GM12878 (cell line): ENCODE measurements at regions not wholly inside any gene's neighbourhood (a gene's known extent, or its start where the extent isn't known, plus 50 kb on each side); places are given as distances from the start of the nearest gene placed in this dataset.
A peak's percentile ranks its signal among the peaks of the same experiment; 100 is the strongest.

Source experiments
- ATF3 ChIP-seq: IDR thresholded peaks from 2 replicates; pipeline ENCODE4 v1.6.1; 2011; ENCODE audit warnings: low read depth, mild to moderate bottlenecking, low read length, moderate library complexity, borderline replicate concordance; ENCODE audit errors: extremely low read depth
- BCL3 ChIP-seq: IDR thresholded peaks from 2 replicates; pipeline ENCODE4 v1.6.1; 2011; ENCODE audit warnings: borderline replicate concordance, low read depth, mild to moderate bottlenecking, moderate library complexity, low read length; ENCODE audit not compliant: insufficient read depth, poor library complexity, severe bottlenecking
- CEBPB ChIP-seq, 2 experiments: fragments of 150-350 bp in 1 of 2; IDR thresholded peaks; 2 replicates each; pipeline ENCODE4 v1.6.1; 2012 to 2014; ENCODE audit warnings: low read depth in 2 of 2, low read length in 2 of 2, borderline replicate concordance in 1 of 2, inconsistent platforms in 1 of 2
- CREB1 ChIP-seq: IDR thresholded peaks from 2 replicates; pipeline ENCODE4 v1.6.1; 2012; ENCODE audit warnings: low read depth, mild to moderate bottlenecking, inconsistent platforms
- ESRRA ChIP-seq: IDR thresholded peaks from 2 replicates; pipeline ENCODE4 v1.6.1; 2012; ENCODE audit warnings: mild to moderate bottlenecking, low read length, improper control_type of control experiment
- FOXK2 ChIP-seq: fragments of 450-650 bp; IDR thresholded peaks from 2 replicates; pipeline ENCODE4 v1.6.1; 2017; ENCODE audit warnings: mild to moderate bottlenecking, moderate library complexity
- FOXM1 ChIP-seq: IDR thresholded peaks from 2 replicates; pipeline ENCODE4 v1.6.1; 2012; ENCODE audit warnings: low read depth, mild to moderate bottlenecking, inconsistent platforms, low read length, moderate library complexity
- GATAD2B ChIP-seq: fragments of 450-650 bp; conservative IDR thresholded peaks from 2 replicates; pipeline ENCODE4 v1.6.1; 2017; ENCODE audit warnings: low read depth, mild to moderate bottlenecking, moderate library complexity
- HDGF ChIP-seq: fragments of 450-650 bp; IDR thresholded peaks from 2 replicates; pipeline ENCODE4 v1.6.1; 2016; ENCODE audit warnings: antibody characterized with exemption
- JUNB ChIP-seq: IDR thresholded peaks from 2 replicates; pipeline ENCODE4 v1.6.1; 2016; ENCODE audit warnings: antibody characterized with exemption, mild to moderate bottlenecking
- JUND ChIP-seq: IDR thresholded peaks from 2 replicates; pipeline ENCODE4 v1.6.1; 2012; ENCODE audit warnings: low read depth, mild to moderate bottlenecking, low read length, improper control_type of control experiment, moderate library complexity
- KDM1A ChIP-seq: fragments of 200-600 bp; sonication (generic); IDR thresholded peaks from 2 replicates; pipeline ENCODE4 v1.6.1; 2016; ENCODE audit warnings: borderline replicate concordance
- MEF2B ChIP-seq: fragments of 450-650 bp; IDR thresholded peaks from 2 replicates; pipeline ENCODE4 v1.6.1; 2018; ENCODE audit warnings: mild to moderate bottlenecking, moderate library complexity; ENCODE audit not compliant: partially characterized antibody, poor library complexity, severe bottlenecking
- MTA3 ChIP-seq: IDR thresholded peaks from 2 replicates; pipeline ENCODE4 v1.6.1; 2012; ENCODE audit warnings: low read length, inconsistent platforms, borderline replicate concordance
- NFYB ChIP-seq: IDR thresholded peaks from 2 replicates; pipeline ENCODE4 v1.6.1; 2011; ENCODE audit warnings: low read depth, mild to moderate bottlenecking, low read length, improper control_type of control experiment, moderate library complexity; ENCODE audit not compliant: insufficient read depth
- PAX8 ChIP-seq: fragments of 450-650 bp; IDR thresholded peaks from 2 replicates; pipeline ENCODE4 v1.6.1; 2017; ENCODE audit warnings: mild to moderate bottlenecking, moderate library complexity
- RB1 ChIP-seq: fragments of 450-650 bp; formaldehyde crosslinking; IDR thresholded peaks from 2 replicates; pipeline ENCODE4 v1.6.1; 2017; ENCODE audit warnings: mild to moderate bottlenecking, borderline replicate concordance
- RUNX3 ChIP-seq: IDR thresholded peaks from 2 replicates; pipeline ENCODE4 v1.6.1; 2012; ENCODE audit warnings: low read length, inconsistent platforms
- SMAD5 ChIP-seq: IDR thresholded peaks from 2 replicates; pipeline ENCODE4 v1.6.1; 2016; ENCODE audit warnings: antibody characterized with exemption, low read depth
- SMC3 ChIP-seq: IDR thresholded peaks from 2 replicates; pipeline ENCODE4 v1.6.1; 2011; ENCODE audit warnings: low read length, improper control_type of control experiment, borderline replicate concordance
- STAT3 ChIP-seq: IDR thresholded peaks from 2 replicates; pipeline ENCODE4 v1.6.1; 2011; ENCODE audit warnings: low read depth, low read length, improper control_type of control experiment
- SUPT20H ChIP-seq: IDR thresholded peaks from 2 replicates; pipeline ENCODE4 v1.6.1; 2011; ENCODE audit warnings: low read depth, mild to moderate bottlenecking, low read length, moderate library complexity, borderline replicate concordance; ENCODE audit not compliant: control insufficient read depth
- TCF7 ChIP-seq: IDR thresholded peaks from 2 replicates; pipeline ENCODE4 v1.6.1; 2014; ENCODE audit warnings: antibody characterized with exemption, borderline replicate concordance
- YBX1 ChIP-seq: fragments of 450-650 bp; IDR thresholded peaks from 2 replicates; pipeline ENCODE4 v1.6.1; 2016; ENCODE audit warnings: antibody characterized with exemption
- ZBED1 ChIP-seq: IDR thresholded peaks from 2 replicates; pipeline ENCODE4 v1.6.1; 2016; ENCODE audit warnings: borderline replicate concordance
- ZBTB11 ChIP-seq: fragments of 450-650 bp; formaldehyde crosslinking; IDR thresholded peaks from 2 replicates; pipeline ENCODE4 v1.5.0; 2022; ENCODE audit warnings: mild to moderate bottlenecking, missing genetic modification characterization

- TF ChIP-seq STAT3 (peak; percentile 72; the same call in 1 of the 2 replicates), ZBED1 (peak; percentile 31; the same call in 1 of the 2 replicates), SMC3 (peak; percentile 11; the same call in 1 of the 2 replicates), RUNX3 (peak; percentile 88), CREB1 (peak; percentile 95), NFYB (0 out of 2 replicates have a peak, but pooled peaks have one; percentile 31), TCF7 (peak; percentile 93), SUPT20H (no peak), SMAD5 (no peak), MTA3 (peak; percentile 88; the same call in 1 of the 2 replicates), RB1 (peak; percentile 26; the same call in 1 of the 2 replicates), BCL3 (peak; percentile 11), FOXK2 (no peak), HDGF (no peak), GATAD2B (no peak; the same call in 1 of the 2 replicates), FOXM1 (peak; percentile 85), JUND (peak; percentile 88), MEF2B (peak; percentile 52), ZBTB11 (CRISPR knock-in tag) (no peak), YBX1 (no peak), PAX8 (no peak), KDM1A (no peak), ATF3 (no peak), CEBPB (IDR thresholded peaks at IDR 0.05; ENCODE audit: borderline replicate concordance in 1 of 2, low read depth in 2 of 2, low read length in 2 of 2) (peak in 1 of 2 experiments; percentile 57; a peak in 1 of 4 replicates), JUNB (peak; percentile 87), ESRRA (no peak)
Observed at GRCh38 chrX:39859991-39860861, 237.5 kb downstream of the BCOR start (continued).
